Esophagus squamous epithelium (tissue), 4 donors: ENCODE measurements at regions not wholly inside any gene's neighbourhood (a gene's known extent, or its start where the extent isn't known, plus 50 kb on each side); places are given as distances from the start of the nearest gene placed in this dataset.

Experiments
- POLR2A ChIP-seq, 4 donors: fragments of 450-650 bp; IDR thresholded peaks; one replicate each; pipeline ENCODE4 v1.6.1; 2017; ENCODE audit warnings: antibody characterized with exemption in 4 of 4, mild to moderate bottlenecking in 4 of 4, moderate library complexity in 3 of 4
- TF ChIP-seq, protein P1 (sequence below), 6 experiments: fragments of 450-650 bp in 4 of 6; fragments of 200-600 bp in 2 of 6; sonication (generic) in 2 of 6; IDR thresholded peaks; one replicate each; pipeline ENCODE4 v1.5.1; 2016 to 2019; ENCODE audit warnings: antibody characterized with exemption in 6 of 6, mild to moderate bottlenecking in 4 of 6, moderate library complexity in 4 of 6

DNA sequence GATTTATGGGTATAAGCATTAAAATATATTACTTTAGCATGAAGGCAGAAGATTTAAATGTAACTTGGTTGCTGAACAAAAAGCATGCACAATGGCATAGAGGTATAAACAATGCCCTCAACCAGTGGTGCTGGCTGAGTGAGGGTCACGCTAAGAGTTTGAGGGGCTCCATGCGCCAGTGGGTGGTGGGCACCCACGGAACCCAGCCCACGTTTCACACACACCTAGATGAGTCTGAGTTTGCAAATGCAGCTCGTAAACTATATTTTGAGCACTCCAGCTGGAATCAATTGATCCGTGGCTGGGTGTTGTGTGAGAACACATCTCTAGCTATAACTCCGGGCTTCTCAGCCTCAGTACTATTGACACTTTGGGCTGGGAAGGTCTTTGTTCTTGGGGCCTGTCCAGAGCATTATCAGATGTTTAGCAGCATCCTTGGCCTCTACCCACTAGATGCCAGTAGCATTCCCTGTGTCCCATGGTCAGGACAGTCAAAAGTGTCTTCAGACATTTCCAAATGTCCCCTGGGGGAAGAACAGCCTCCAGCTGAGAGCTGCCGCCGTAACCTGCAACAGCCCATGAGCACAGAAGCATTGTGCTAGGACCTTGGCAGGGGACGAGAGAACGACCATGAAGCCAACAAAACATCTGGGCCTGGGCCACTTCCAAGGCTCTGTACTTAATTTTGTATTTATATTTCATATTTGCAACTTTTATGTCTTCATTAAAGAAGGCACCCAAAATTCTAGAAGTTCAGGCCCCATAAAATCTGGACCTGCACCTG, 108.1 kb upstream of the SOX1 start:
- TF ChIP-seq, protein P1, sequence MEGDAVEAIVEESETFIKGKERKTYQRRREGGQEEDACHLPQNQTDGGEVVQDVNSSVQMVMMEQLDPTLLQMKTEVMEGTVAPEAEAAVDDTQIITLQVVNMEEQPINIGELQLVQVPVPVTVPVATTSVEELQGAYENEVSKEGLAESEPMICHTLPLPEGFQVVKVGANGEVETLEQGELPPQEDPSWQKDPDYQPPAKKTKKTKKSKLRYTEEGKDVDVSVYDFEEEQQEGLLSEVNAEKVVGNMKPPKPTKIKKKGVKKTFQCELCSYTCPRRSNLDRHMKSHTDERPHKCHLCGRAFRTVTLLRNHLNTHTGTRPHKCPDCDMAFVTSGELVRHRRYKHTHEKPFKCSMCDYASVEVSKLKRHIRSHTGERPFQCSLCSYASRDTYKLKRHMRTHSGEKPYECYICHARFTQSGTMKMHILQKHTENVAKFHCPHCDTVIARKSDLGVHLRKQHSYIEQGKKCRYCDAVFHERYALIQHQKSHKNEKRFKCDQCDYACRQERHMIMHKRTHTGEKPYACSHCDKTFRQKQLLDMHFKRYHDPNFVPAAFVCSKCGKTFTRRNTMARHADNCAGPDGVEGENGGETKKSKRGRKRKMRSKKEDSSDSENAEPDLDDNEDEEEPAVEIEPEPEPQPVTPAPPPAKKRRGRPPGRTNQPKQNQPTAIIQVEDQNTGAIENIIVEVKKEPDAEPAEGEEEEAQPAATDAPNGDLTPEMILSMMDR (IDR thresholded peaks at IDR 0.05), result no peak
- no peak for TF ChIP-seq POLR2A (IDR thresholded peaks at IDR 0.05)
